ENCODE measurements at regions not wholly inside any gene's neighbourhood (a gene's known extent, or its start where the extent isn't known, plus 50 kb on each side); places are given as distances from the start of the nearest gene placed in this dataset.

DNA sequence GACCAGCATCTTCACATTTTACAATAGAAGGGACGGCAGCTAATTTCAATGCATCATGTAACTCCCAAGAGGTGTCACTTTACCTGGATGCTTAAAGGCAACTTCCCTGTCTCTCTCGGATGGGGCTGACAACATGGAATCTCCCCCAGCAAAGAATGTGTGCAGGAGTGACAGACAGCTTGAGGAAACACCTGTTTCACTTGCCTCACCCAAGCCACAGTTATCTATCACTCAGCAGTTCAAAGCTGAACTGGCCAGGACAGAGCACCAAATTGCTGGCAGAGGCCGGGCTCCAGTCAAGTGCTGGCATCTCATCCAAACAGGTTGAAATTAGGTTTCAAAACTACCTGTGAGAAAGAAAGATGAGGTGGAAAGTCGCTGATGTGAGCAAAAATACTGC lies 538.0 kb upstream of the PLXNA2 start:
- no peak for DNase-seq (ENCODE audit: low read depth in 3 of 3)

GRCh38 chr1:208785629-208786028 lies 541.4 kb upstream of the PLXNA2 start:
- DNase-seq (ENCODE audit: low read depth in 3 of 3) = no peak

GRCh38 chr1:208787219-208787618 lies 543.0 kb upstream of the PLXNA2 start:
- DNase-seq (ENCODE audit: low read depth in 3 of 3) = no peak

- no peak for DNase-seq (ENCODE audit: low read depth in 3 of 3)
These were observed 543.9 kb upstream of the PLXNA2 start for GRCh38 chr1:208788013-208788540.

DNA sequence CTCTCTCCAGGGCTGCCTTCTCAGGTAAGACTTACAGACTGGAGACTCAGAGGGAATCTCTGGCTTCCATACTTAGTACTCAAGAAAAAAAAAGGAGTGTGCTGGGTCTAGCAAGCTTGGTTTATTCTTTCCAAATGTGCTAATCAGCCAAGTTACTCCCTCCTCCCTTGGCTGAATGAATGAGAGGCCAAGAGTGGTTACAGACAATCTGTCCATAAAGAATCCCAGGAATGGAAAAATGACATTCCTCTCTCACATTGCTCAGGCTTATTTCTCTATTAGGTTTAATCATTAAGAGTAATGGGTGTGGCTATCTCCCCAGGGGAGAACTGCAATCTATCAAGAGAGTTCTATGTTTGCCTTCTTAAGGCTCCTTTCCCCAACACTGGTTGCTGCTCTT lies 547.3 kb upstream of the PLXNA2 start:
- no peak for DNase-seq (ENCODE audit: low read depth in 3 of 3)

- no peak for DNase-seq (ENCODE audit: low read depth in 3 of 3)
These were observed 549.7 kb upstream of the PLXNA2 start for GRCh38 chr1:208793861-208794345.

GRCh38 chr1:208799186-208799585 lies 555.0 kb upstream of the PLXNA2 start:
- DNase-seq (ENCODE audit: low read depth in 3 of 3) = no peak

DNA sequence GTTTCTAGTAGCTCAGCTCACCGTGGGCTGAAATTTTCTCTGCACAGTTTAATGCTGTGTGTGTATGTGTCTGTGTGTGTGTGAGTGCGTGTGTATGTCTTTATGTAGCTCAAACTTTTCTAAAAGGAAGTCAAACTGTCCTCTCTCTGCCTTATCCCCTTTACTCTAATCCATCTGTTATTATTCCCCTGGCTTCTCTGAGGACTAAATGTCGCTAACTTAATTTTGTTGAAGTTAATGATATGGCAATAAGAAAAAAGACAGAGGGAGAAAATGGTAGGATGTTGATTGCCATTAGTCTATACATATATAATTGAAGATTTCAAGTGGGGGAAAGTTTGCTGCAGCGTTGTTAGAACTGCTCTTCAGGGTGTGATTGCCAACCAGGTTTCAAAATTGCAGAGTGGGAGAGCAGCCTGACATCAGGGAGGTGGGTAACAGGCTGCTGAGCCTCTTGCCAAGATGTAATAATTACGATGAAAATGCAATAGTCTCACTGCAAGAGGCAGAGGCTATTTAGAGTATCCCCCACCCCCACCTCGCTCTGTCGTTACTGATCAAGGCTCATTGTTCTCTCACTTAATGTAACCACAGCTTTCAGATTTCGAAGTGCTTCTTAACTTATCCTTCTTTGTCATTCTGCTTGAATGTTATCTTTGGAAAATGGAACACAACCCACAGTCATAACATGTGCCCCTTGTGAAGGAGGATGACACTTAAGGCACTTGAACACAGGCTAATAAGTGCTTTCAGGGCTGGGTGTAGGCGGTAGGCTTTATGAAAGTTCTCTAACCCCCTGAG lies 559.0 kb upstream of the PLXNA2 start:
- no peak for DNase-seq (ENCODE audit: low read depth in 3 of 3)

GRCh38 chr1:208807446-208808127 lies 563.4 kb upstream of the PLXNA2 start:
- DNase-seq (ENCODE audit: low read depth in 3 of 3) = no peak

- DNase-seq (ENCODE audit: low read depth in 3 of 3) = no peak
These were observed 564.1 kb upstream of the PLXNA2 start for GRCh38 chr1:208808301-208808700.

DNA sequence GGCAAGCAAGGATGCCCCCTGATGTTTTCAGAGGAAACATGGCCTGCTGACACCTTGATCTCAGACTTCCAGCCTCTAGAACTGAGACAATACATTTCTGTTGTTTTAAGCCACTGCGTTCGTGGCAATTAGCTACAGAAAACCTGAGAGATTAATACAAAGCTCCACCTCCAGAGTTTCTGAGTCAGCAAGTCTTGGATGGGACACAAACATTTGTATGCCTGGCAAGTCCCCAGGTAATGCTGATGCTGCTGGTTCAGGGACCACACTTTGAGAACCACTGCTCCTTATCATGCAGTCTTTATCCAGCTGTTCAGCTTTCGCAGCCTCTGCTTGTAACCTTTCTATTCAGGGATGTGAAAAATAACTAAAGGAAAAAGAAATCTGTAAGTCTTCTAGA lies 565.7 kb upstream of the PLXNA2 start:
- no peak for DNase-seq (ENCODE audit: low read depth in 3 of 3)

DNA sequence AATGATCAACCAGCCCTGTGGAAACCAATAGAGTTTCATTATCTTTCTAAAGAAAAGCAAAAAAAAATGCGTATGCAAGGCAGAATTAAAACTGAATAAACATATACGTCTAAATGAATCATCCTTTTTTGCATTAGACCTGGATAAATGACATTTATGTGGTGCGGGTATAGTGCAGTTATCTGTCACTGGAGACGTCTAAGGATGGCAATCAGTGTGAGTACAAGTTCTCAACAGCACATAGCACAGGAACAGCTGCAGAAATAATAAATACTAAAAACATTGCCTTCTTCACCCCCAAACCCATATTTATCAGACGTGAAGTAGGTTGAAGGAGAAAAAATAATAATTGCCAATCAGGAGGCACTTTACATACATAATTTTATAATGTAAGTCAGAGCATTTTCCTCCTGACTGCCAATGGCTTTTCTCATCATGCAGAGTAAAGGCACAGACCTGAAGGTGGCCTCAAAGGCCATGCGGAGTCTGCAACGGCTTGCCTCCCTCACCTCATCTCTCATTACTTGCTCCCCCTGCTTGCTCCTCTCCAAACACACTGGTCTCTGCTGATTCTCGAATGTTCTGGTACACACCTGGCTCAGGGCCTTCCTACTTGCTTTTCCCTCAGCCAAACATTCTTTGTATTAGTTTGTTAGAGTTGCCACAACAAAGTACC lies 574.7 kb upstream of the PLXNA2 start:
- DNase-seq (ENCODE audit: low read depth in 3 of 3) = no peak

GRCh38 chr1:208820580-208821212 lies 576.5 kb upstream of the PLXNA2 start:
- DNase-seq (ENCODE audit: low read depth in 3 of 3) = no peak

DNA sequence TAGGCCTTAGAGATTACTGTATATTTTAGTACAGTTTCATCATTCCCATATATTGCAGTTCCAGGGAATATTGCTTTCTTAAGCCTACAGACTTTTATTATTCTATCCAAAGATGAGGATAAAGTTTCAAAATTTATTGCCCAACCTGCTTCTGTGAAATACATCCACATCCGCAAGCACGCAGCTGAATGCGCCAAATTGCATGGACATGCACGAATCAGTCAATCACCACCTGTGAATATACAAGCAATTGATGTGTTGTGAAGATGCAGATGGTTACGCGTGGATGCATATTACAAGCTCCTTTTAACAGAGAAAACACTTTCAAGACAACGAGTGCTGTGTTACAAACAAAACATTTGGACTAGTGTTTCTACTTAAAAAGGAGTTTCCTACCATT lies 577.8 kb upstream of the PLXNA2 start:
- DNase-seq (ENCODE audit: low read depth in 3 of 3) = no peak

- DNase-seq (ENCODE audit: low read depth in 3 of 3) = no peak
These were observed 581.1 kb upstream of the PLXNA2 start for GRCh38 chr1:208825300-208825699.

- no peak for DNase-seq (ENCODE audit: low read depth in 3 of 3)
These were observed 585.4 kb upstream of the PLXNA2 start for GRCh38 chr1:208829595-208829994.

DNA sequence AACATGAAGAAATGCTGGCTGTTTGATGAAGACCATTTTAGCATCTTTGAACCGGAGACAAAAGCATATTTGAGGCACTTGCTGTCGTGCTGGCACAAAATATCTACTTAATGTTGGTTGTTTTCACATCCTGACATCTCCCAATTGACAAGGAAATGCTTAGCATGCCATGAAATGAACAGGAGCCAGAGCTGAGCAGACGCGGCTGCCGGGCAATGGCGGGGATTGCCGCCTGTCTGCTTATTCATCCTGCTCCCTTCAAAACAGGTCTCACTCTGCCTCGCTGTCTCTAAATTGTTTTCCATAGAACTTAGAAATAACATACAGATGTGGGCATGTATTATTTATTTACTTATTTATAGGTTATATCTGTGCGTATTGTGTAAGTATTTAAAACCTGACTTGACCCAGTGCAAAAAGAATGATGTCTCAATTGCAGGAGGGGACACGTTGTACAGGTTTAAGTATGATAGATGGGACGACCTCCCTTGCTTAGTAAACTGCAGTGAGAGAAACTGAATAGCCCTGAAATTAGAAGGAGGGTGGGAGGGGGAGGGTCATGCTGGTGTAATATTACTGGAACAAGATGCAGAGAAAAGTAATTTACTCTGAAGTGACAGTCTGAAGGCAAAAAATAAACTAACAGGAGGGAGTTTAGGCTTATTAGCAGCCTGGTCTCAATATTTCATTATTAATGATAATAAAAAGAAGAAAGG lies 590.4 kb upstream of the PLXNA2 start:
- no peak for DNase-seq (ENCODE audit: low read depth in 3 of 3)

DNA sequence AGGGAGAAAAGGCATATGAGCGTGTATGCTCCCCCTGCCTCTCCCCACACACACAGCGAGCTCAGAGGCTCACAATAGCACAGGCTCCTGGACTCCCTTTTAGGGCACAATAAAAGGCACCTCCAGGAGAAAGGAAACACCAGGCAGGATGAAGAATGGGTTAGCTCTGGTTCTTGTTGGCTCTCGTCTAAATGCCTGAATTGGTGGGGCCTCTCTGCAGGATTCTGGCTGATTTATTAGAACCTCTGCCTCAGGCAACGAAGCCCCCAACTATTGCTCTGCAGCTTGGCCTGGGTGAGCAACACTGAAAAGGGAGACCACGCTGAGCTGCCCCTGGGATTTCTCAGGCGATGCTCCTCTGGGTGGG lies 590.9 kb upstream of the PLXNA2 start:
- DNase-seq (ENCODE audit: low read depth in 3 of 3) = no peak

DNA sequence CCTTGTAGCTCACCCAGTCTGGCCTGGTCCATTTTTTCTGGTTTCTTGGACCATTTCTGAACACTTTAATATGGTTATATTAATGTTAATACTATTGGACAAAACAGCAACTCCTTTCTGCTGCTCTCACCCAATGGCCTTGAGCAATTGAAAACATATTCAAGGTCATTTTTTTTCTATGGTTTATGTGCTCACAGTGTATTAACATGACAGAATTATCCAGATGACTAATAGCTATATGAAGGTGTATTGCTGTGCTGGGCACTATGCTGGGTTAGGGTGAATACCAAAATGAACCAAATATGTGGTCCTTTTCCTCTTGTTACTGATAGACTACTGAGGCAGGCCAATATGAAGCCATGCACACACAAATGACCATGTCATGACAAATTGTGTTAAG lies 591.6 kb upstream of the PLXNA2 start:
- DNase-seq (ENCODE audit: low read depth in 3 of 3) = no peak

DNA sequence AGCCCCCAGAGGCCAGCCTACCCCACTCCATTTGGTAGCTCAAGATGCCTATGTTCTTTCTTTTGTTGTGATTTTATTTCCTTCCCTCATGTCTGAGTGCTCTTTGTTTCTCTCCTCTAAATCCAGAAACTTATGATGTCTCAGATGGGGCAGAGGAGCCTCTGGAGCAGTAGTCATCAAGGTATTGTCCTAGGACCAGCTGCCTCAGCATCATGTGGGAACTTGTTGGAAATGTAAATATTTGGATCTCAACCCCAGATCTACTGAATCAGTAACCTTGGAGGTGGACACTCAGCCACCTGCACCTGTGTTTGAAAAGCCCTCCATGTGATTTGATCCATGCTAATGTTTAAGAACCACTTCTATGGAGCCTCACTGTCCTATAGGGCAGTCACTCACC lies 593.1 kb upstream of the PLXNA2 start:
- DNase-seq (ENCODE audit: low read depth in 3 of 3) = no peak

DNA sequence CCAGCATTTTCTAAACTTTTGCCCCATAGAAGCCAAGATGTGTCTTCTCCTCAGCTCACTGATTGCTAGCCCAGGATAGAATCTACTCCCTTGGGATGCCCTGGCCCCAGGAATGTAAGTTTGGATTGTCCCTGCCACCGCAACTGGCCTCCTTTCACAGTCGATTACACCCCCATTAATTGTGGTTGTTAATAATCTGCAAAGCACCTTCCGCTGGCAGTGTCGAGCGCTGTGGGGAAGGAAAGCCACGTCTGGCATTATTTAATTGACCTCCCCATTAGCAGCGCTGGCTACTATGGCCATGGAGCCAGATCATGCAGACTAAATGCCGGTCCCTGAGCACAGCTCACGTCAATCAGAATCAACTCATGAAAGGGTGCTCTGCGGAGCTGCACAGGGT lies 597.3 kb upstream of the PLXNA2 start:
- DNase-seq (ENCODE audit: low read depth in 3 of 3) = no peak

Data from stimulated activated CD4-positive, alpha-beta T cell treated with anti-CD3 and anti-CD28 coated beads, TNF-alpha, amount 100 ng/mL, for 4 hours (primary cell).